T-helper 1 cell treated with Interleukin-12 subunit alpha and Interleukin-12 subunit beta and Interleukin-4 antibody, amounts not matched to agents 30 ng/mL and 1 ng/mL, for 36 hours (primary cell): ENCODE measurements at regions not wholly inside any gene's neighbourhood (a gene's known extent, or its start where the extent isn't known, plus 50 kb on each side); places are given as distances from the start of the nearest gene placed in this dataset.
"Not testable (repeated sequence)": the region's sequence is repeated elsewhere in the genome, so short reads cannot be mapped to it uniquely, and the experiment has no call there.

Source experiments
- intact Hi-C: fragments of 100-400 bp; cut with micrococcal nuclease; formaldehyde crosslinking; loops from one replicate; pipeline ENCODE4 v1.15.1; 2024

DNA sequence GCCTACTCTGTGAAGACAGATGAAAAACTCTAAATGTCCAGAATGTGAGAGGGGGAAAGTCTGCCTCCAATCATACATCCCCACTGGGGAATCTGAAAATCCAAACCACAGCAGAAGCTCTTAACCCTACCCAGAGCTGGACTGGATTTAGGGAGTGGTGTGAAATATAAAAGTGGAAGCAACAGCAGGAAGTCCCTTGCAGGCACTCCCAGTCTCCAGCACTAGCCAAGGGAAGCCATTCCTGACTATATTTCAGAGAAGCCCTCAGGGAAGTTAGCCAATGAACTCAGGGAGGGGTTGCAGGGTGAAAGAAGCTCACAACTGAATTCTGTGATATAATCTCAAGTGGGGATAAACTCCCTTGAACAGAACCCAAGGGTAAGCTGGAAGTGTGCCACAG lies 51.5 kb downstream of the CRPPA start:
- intact Hi-C loops = no loop called here

DNA sequence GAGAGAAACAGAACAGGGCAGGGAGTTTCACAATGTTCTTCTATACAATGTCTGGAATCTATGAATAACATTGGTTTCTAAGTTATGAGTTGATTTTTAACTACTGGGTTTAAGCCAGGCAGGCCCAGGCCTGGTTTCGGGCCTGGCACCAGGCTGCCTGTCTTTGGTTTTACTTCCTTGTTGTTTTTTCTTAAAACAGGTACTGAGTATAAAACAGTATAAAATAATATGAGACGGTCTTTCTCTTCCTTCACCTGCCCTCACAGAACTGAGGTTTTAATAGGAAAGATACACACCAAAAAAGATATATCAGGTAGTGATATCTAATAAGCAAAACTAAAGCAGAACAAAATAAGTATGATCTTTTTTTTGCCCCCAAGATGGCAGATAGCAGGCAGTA lies 52.0 kb downstream of the CRPPA start:
- intact Hi-C loops = not testable (repeated sequence)

DNA sequence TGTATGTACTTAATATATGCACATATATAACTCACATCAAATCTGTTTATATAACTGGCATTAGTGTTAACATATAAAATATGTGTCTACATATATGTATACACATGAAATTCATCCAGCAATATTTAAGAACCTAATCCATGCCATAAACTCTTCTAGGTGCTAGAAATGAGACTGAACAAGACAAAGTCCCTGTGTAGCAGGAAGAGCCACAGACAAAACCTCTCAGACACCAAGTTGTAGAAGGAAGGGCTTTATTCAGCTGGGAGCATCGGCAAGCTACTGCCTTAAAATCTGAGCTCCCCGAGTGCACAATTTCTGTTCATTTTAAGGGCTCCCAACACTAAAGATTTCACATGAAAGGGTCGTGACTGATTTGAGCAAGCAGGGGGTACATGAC lies 52.5 kb downstream of the CRPPA start:
- intact Hi-C loops = no loop called here

DNA sequence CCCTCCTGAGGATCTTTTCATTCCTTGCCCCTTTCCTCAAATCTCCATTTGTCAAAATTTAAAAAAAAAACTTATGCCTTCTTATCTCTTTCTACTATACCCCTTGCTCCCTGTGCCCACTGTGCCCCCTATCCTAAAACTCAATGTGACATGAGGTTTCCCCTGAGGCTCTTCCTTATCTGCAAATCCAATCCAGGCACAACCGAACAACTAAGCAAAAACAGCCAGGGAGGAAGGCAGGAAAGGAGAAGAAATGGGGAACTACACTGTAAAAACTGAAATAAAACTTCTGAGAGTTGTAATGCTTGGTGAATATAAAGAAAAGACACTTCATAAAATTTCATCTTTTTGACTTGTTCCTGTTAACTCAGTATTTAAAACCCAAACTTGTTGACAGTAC lies 54.2 kb downstream of the CRPPA start:
- intact Hi-C loops = no loop called here

DNA sequence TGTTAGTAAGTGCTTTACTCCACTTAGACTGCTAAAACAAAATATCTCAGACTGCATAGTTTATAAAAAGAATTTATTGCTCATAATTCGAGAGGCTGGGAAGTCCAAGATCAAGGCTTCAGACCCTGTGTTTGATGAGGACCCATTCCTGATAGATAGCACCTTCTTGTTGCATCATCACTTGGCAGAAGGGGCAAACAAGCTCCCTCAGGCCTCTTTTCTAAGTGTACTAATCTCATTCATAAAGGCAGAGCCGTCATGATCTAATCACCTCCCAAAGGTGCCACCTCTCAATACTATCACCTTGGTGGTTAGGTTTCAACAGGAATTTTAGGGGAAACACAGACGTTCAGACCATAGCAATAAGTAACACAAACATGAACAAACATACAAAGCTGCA lies 55.4 kb downstream of the CRPPA start:
- intact Hi-C loops = no loop called here

DNA sequence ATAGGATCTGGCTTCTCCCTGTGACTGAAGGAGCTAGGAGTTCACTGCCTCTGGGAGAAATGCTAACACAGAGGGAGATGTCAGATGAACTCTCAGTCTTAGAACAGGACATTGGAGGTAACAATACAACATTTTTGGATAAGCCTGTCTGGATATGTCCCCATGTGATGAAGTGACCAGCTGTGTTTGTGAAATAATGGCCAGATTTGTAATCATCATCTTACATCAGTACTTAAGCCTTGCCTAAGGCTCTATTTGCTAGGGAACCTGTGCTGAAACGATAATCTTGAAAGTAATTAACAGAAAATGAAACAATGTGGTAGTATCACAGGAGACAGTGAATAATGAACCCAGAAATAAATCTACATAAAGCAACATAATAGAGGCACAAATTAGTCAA lies 56.2 kb downstream of the CRPPA start:
- intact Hi-C loops = no loop called here

DNA sequence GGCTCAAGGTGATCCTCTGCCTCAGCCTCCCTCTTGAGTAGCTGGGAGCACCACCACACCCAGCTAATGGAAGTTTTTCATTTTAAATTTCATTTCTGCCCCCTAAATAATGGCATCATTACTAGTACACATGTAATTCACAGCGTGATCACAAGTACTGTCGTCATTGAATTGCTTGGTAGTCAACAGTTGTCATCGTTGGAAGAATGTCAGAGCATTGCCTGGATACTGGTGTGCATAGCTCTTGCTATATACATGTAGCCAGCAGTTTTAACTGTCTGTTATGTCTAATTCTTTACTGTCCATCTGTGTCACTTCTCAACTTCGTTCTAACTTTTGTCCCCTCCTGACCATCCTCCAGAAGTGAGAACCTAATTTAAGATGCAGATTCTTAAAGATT lies 62.1 kb downstream of the CRPPA start:
- intact Hi-C loops = no loop called here

DNA sequence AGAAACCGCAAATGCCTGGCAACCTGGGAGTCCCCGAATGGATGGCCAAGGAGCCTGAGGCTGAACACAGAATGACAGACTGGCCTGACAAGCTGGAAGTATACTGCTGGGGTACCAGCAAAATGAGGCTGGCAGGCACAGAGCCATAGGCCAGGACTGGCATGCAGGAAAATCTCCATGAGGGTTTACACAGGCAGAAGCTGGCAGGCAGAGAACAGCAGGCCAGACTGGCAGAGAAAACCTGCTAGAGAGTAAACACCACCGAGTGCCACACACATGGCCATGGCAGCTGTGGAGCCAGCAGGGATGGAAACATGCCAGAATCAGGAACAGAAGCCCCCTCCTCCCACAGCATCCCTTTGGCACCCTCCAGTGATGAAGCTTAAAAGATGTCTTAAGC lies 63.4 kb downstream of the CRPPA start:
- intact Hi-C loops = no loop called here

DNA sequence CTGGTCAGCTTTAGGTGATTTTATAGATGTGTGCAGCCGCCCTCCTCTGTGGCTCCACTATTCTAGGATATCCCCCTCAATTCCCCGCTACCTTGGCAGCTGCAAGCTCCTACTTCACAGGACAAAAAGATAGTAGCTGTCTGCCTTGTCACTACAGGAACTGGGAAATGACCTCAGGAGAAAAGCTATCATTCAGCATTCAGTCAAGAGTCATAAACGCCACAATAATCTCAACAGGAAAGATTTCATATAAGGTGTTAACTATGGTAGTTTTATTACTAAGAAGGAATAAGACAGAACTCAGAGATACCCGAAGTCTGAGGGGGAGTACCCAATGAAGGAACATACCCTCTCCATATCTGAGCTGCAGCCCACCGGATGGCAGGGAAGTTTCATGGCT lies 63.9 kb downstream of the CRPPA start:
- intact Hi-C loops = no loop called here

DNA sequence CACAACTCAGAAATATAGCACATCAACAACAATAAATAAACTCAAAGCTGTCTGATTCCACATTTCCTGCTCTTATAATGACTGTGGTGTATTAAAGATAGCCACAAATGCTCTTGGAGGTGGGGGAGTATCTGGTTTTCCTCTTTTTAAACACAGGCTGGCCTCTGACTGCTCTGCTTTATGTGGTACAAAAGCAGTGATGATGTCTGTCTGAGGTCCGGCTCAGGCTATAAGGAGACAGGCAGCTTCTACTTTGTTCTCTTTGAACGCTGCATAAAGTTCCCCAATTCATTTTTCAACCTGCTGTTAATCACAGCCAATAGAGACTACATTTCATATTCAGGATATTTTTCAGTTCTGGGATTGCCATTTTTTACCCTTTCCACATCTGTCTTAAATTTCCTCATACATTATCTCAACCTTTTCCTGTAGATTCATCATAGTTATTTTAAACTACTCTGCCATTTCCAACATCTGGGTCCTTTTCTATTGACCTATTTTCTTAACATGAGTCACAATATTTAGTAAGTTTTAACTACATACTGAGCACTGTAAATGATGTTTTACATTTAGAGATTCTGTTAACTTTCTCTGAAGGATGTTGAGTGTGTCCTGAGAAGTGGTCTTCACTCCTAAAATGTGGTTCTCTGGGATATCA lies 64.9 kb downstream of the CRPPA start:
- intact Hi-C loops = no loop called here

DNA sequence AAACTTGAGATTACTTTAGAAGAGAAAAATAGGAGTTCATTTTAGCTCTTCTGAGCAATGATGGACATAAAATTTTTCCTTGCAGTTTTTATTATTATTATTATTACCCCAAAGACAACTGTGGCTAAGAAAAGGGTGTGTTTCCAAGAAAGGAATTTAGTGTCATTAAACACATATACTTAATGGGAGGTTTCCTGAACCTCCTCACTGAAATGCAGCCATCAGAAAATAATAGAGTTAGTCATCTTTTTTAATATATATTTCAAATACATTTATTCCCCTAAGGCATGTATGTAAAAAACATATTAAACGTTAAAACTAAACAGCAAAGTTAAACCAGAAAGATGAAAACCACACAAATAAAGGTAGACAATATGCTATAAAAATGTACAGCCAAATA lies 66.8 kb downstream of the CRPPA start:
- intact Hi-C loops = no loop called here

DNA sequence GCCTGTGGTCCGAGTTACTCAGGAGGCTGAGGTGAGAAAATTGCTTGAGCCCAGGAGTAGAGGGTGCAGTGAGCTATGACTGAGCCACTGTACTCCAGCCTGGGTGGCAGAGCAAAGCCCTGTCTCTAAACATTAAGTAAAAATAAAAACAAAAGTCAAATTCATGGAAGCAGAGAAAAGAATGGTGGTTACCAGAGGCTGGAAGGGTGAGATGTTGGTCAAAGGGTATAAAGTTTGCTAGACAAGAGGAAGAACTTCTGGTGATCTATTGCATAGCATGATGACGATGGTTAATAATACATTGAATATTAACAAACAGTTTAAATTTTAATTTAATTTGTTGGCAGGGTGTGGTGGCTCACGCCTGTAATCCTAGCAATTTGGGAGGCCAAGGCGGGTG lies 68.1 kb downstream of the CRPPA start:
- intact Hi-C loops = no loop called here

DNA sequence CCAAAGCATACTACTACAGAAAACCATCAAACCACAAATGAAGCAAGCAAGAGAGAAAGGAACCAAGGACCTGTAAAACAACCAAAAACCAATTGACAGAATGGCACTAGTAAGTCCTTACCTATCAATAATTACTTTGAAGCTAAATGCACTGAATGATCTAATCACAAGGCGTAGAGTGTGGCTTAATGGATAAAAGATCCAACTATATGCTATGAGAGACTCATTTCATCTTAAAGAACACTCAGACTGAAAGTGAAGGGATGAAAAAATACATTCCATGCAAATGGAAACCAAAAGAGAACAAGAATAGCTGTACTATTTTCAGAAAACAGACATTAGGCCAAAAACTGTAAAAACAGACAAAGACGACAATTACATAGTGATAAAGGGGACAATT lies 70.7 kb downstream of the CRPPA start:
- intact Hi-C loops = no loop called here

DNA sequence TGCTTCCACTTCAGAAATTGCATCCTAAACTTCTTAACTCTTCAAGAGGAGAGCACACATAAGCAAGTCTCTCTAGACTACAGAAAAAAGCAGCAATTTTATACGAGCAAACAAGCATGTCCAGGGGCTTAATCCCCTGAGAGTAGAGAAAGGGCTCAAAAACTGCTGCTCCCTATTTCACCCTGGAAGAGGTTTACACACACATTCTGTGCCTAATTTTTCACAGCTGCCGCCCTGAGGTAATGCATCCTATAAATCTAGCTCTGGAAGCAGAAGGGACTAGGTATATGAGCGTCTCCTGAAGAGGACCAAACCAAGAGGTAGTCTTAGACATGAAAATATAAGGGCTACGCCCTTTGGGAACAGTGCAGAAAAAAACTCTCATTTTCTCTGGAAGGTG lies 73.1 kb downstream of the CRPPA start:
- intact Hi-C loops = no loop called here

DNA sequence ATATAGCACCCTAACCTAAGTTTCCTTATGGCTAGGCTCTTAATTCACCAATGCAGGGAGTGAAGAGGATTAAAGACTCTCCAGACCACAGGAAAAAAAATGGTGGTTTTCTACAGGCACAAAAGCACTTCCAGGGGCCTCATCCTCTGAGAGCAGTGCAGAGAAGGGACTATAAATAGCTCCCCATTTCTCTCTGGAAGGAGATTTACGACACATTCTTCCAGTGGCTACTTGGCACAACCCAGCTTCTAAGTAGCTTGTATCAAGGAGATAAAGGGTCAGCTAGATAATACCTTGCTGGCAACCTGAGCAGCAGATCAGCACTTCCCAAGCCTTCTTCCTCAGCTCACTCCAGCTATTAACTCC lies 73.5 kb downstream of the CRPPA start:
- intact Hi-C loops = no loop called here

DNA sequence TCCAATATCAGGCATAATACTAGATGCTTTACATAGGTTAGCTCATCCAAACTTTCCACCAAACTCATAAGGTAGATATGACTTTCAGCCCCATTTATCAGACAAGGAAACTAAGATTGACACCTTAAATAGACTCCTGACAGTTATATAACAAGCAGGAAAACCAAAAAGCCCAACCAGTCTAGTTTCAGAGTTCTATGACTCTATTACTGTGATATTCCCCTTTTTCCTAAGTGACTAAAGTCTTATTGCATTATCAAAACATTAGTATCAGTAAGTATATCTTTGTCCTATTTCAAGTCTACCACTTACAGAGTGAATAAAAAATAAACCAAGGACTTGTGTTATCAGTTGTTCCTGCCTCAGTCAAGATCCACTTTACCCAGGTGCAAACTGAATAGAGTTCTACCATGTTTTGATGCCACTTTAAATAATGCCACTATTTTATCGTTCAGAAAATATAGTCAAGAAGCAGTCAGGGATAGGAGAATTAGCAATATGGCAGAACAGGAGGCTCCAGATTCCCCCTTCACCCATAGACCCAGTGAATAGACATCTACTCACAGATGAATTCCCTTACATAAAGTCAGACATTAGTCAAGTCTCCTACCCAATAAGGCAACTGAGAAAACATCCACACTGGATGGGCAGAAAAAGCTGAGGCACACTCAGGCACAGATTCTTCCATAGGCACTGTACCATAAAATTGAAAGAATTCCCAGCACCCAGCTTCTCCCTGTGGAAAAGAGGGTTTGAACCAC lies 74.1 kb downstream of the CRPPA start:
- intact Hi-C loops = no loop called here

DNA sequence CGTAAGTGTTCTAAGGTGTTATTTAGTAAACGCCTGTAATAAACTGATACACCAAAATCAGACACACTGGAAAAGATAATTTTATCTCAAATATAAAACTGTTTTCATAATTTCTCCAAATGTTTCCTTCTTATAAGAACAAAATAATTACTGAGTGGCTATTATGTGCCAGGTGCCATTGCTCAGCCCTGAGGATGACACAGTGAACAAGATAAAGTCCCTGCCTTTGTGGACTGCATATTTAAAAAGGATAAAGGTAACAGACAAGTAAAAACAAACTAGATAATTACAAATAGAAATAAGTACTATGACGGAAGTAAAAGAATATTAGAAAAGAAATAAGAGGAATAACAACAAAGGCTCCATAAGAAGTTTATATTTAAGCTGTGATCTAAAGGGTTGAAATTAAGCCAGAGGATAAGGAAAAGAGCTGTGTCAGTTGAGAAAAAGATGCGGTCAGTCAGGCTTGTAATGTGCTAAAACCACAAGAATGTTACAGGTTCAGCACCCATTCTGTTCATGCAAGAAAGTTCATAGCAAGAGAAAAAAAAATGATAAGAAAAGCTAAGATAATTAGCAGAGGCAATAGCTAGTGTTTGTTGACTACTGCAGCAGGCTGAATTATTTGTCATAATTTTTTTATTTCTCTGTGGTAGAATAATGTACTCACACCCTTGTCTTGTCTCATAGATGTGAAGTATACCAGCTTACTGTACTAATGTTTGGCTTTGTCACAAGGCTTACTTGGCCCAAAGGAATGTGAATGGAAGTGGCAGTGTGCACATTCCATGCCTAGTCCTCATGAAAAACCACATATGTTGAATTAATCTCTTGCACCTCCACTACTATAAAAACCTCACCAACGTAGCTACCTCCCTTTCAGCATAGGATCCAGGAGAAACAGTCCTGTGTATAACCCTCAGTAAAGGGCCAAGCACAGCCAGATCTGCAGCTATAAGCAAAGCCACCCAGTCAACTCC lies 75.1 kb downstream of the CRPPA start:
- intact Hi-C loops = no loop called here

DNA sequence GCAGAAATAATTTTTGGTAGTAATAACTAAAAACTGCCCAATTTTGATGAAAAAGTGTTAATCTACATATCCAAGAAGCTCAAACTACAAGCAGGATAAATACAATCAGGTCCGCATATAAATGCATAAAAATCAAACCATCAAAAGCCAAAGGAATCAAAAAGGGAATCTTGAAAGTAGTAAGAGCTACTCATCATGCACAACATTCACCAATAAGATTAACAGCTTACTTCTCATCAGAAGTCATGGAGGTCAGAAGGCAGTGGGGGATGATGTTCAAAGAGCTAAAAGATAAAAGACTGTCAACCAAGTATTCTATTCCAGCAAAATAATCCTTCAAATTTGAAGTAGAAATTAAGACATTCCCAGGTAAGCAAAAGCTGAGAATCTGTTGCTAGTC lies 76.4 kb downstream of the CRPPA start:
- intact Hi-C loops = no loop called here

DNA sequence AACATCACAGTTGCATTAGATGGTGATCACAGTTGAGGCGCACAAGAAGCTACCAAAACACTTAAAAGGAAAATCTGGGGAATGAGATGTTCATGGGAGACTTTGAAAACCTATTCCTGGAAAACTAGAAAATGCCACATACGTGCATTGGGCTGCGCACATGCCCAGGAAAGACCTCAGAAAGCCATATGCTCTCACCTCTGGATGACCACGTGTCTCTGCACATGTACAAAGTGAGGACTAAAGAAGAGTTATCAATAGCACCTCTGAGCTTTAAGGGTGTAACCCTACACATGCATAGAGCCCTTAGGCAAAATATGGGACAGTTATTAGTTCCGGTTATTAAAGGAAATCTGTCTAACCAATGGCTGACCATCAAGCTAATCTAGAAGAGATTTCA lies 77.7 kb downstream of the CRPPA start:
- intact Hi-C loops = no loop called here

DNA sequence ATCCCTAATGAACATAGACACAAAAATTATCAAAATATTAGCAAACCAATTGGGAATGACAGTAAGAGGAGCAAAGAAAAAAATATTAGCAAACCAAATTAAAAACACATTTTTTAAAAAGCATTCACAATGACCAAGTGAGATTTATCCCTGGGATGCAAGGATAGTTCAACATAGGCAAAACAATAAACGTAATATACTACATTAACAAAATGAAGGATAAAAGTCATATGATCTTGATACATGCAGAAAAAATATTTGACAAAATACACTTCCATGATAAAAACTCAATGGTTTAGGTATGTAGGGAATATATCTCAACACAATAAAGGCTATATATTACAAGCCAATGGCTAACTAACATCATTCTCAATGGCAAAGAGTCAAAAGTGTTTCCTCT lies 83.3 kb downstream of the CRPPA start:
- intact Hi-C loops = no loop called here

DNA sequence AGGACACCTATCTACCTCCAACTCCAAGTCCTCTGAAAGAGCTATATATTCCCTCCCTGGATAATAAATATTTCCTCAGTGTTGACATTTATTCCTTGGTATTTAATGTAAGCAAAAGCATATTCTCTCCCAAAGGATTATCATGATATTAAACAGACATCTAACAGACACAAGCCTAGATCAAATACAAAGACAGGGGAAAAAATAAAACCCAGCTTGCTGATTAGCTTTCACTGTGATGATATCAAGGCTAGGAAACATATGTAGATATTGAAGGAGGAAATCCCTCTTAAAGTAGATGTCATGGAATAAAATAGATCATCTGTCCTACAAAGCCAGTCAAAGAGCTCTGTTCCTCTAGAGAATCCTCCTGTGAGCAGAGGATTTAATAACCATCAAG lies 95.2 kb downstream of the CRPPA start:
- intact Hi-C loops = no loop called here

DNA sequence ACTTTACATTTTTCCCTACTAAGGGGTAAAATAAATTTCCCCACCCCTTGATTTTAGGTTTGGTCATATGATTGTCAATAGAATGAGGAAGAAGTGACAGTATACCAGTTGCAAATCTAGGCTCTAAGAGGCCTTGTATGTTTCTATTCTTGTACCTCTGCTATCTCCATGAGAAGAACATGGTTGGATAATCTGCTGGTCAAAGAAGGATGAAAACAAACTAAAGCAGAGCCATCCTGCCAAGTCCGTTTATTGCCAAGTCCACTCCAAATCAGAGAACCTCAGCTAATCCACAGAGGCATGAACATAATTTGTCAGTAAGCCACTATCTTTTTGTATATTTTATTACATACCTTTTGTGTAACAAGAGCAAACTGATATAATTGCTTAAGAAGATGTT lies 98.0 kb downstream of the CRPPA start:
- intact Hi-C loops = no loop called here
